HG02798 (cell line): ENCODE measurements at regions not wholly inside any gene's neighbourhood (a gene's known extent, or its start where the extent isn't known, plus 50 kb on each side); places are given as distances from the start of the nearest gene placed in this dataset.

Experiments used
- ATAC-seq: cut with Tn5 transposase; IDR thresholded peaks from one replicate; pipeline ENCODE4 v1.9.1; 2021; ENCODE audit warnings: mild to moderate bottlenecking; ENCODE audit not compliant: unreplicated experiment, poor library complexity

- no peak for ATAC-seq
These were observed 122.3 kb upstream of the IL12B start for GRCh38 chr5:159452480-159453167.

DNA sequence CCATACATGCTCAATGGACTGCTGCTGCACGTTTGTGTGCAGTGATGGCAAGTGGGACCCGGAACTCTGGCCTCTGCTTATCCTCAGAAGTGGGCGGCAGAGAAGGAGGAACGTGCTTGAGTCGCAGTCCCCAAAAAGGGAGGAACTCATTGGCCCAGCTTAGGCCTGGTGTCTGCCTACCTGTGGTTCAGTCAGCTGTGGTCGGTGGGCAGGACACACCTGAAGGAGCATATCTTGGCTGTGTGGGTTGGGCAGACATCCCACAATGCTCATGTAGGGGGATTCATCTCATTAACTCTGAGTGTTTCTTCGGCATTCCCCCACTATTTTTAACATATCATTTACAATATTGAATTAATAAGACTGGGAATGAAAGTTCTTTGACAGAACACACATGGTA, 122.9 kb upstream of the IL12B start:
- ATAC-seq, result no peak

DNA sequence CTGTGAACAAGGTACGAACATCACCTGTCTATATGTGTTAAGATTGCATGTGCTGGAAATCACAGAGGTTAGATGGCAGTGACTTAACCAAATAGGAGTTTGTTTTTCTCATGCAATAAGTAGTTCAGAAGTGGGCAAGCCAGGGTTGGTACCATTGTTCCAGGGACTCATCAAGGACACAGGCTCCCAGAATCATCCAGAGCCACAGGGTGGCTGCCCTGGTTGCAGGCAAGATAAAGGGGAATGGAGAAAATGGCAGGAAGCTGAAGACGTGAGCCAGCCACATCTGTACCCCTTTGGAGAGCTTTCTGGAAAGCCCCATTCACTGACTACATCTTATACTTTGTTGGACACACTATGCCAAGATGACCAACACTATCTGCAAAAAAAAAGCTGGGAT, 126.0 kb upstream of the IL12B start:
- peak; percentile 9 for ATAC-seq

GRCh38 chr5:159456722-159457465, 126.6 kb upstream of the IL12B start:
- ATAC-seq, result peak; percentile 84

DNA sequence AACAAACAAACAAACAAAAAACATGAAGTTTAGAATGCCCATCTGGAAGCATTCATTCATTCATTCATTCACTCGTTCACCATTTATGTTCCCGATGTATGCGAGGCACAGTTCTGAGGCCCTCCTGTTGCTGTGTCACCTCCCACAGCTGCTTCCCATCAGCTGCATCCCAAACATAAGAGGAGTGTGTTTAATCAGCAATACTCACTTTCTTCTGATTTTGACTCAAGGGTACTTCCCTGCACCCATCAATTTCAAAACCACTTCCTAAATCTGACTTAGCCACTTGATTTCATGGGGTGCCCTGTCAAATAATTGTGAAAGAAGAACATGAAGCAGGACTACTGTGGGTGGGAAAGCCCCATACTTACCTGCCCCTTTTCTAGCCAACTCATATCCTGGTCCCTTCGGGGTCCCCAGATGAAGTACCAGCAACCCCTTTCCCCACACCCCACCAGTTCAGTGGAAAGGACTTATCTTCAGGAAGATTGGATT, 128.0 kb upstream of the IL12B start:
- ATAC-seq, result peak; percentile 53

- ATAC-seq, result no peak
These were observed 128.9 kb upstream of the IL12B start for GRCh38 chr5:159459132-159459627.

DNA sequence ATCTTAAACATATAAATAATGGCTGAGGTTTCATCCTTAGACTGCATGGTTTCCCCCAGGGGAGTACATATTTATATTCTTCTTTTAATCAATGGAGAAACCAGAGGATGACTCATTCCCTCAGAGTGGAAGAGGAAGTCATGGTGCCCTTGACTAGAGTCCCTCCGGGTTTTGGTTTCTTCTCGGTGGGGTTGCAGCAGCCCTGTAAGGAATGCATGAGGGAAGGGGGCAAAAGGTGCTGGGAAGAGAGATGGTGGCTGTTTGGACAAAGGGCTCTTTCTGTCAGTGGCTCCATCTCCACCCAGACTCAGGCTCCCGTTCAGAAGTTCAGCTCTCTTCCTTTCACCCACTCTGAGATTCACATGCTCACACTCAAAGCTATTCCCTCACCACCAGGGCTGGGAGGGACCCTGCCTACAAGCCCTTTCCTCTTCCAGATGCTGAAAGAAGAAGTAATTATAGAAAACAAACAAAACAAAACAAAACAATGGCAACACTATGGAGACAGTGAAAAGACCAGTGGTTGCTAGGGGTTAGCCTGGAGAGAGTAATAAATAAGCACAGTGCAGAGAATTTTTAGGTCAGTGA, 129.8 kb upstream of the IL12B start:
- ATAC-seq, result no peak

GRCh38 chr5:159463590-159464321, 133.5 kb upstream of the IL12B start:
- ATAC-seq, result no peak

DNA sequence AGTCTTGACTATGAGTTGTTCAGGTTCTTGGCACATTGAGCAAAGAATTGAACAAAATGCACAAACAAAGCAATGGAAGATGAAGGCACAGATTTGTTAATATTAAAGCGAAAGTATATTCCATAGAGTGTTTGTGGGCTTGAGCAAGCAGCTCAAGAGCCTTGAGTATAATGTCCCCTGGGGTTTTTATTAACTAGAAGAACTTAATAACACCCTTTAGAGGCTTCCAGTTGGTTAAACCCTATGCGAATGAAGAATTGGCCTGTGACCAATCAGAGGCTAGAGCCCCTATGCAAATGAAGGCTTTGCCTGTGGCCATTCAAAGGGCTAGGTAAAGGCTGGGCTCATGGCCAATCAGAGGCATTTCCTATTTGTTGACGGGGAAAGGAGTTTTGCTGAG, 135.3 kb upstream of the IL12B start:
- ATAC-seq, result no peak

DNA sequence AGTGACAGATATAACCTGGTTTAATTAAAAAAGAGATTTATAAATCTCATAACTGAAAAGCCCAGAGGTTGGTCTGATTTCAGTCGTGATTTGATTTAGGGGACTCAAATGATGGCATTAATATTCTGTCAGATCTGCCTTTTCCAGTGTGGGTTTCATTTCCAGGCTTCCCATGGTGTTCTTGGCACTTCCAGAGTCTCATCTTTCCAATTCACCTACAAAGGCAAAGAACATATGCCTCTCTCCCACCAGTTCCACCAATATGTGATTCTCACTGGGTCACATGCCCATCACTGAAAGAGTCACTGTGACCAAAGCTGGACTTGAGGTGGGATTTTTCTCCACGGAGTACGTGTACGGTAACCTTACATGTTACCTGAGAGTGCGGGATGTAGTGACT, 137.4 kb upstream of the IL12B start:
- ATAC-seq, result no peak

DNA sequence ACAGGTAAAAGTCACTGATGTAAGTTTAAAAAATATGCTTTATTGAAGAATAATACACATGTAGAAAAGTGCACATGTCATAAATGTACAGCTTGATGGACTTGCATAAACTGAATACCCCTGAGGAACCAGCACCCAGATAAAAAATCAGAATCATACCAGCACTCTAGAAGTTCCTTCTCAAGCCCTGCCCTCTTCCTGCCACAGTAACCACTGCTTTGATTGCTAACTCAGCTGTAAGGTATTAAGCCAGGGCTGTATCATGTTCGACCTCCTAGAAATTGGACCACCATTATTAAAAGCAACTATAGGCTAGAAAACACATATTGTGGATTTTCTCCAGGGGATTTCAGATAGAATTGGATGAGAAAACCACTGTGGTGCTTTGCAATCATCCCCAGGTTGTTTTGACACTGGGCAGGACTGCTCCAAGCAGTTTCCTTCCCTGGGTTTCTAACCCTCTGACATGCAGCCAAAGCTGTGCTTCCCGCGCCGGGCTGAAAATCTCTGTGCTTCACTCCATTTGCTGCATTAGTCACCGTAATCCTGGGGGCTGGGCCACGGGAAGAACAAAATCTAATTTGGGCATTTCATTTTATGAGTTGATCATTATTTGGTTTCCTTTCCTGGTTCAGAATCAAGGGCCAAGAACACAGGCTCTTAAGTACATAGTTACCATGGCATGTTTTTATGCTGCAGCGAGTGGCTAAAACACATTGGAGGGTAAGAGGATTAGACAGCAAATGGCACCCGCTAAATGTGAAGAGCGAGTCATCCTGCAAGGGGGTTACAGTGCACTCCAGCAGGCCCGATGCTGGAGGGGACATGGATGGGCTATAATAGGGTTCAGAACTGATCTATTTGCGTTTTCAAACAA, 139.4 kb upstream of the IL12B start:
- peak; percentile 60 for ATAC-seq

DNA sequence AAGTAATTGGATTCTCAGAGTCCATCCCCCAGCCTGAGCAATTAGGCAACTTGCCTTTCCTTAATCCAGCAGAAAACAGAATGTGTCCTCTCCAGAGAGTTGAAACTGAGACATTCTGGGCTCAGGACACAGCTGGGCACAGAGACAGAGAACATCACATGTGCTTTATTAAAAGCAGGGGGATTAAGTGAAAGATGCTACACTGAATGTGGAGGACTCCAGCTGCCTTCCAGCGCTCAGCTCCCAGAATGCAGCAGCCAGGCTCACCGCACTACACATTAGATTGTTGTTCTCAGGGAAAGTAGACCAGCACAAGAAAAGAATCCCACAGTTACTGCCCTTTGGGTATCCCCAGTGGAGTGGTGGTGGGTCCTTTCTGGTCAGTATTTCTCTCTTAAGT, 141.6 kb upstream of the IL12B start:
- ATAC-seq, result no peak

DNA sequence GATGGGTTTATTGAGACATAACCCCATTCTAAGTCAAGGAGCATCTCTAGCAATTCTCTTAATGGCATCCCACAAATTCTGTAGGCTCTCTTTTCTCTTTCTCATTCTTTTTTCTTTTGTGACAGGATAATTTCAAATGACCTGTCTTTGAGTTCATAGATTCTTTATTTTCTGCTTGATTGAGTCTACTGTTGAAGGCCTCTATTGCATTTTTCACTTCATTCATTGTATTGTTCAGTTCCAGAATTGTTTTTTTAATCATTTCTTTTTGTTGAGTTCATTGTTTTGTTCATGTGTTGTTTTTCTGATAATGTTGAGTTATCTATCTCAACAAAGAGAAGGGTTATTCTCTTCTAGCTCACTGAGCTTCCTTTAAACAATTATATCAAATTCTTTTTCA, 144.7 kb upstream of the IL12B start:
- ATAC-seq, result no peak

GRCh38 chr5:159478950-159479349, 148.7 kb upstream of the IL12B start:
- no peak for ATAC-seq

GRCh38 chr5:159480849-159481248, 150.6 kb upstream of the IL12B start:
- ATAC-seq, result no peak

- no peak for ATAC-seq
These were observed 151.5 kb upstream of the IL12B start for GRCh38 chr5:159481751-159482150.

DNA sequence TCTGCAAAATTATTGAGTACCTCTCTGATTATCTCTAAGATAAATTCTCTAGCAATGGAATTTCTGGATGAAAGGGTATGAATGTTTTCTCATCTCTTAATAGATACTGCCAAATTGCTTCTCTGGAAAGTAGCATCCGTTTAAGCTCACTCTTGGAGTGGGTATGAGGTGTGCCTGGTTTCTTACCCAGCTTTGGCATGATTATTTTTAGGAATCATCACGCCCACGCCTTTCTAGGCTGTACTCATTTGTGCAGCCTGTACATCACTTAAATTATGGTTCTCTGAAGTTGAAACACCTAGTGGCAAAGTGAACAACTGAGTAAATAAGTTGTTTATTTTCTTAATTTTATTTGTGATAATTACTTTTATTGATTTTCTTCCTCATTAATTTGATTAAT, 156.5 kb upstream of the IL12B start:
- ATAC-seq, result no peak

GRCh38 chr5:159488516-159488915, 158.2 kb upstream of the IL12B start:
- no peak for ATAC-seq

DNA sequence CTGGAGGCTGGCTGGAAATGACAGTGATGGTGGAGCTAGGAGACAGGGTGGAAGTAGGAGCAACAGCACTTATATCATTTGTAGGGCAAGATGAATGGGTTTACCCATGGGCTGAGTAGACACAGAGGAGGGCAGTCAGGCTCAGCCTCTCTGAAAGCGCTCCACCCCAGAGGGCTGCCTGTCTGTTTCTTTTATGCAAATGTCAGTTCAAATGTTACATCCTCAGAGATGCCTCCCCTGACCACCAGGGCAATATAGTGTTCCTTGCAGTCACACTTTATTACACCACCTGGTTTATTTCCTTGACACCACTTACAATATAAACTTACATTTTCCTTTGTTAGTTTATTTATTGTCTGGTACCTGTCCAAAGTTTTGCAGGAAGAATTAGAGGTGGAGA, 159.5 kb upstream of the IL12B start:
- no peak for ATAC-seq

GRCh38 chr5:159490507-159490906, 160.2 kb upstream of the IL12B start:
- no peak for ATAC-seq
